Caco-2 (cell line): ENCODE measurements at regions not wholly inside any gene's neighbourhood (a gene's known extent, or its start where the extent isn't known, plus 50 kb on each side); places are given as distances from the start of the nearest gene placed in this dataset.

Source experiments
- BruUV-seq: library from RNA; stranded (reverse); fragments of 400-500 nt; replicated peaks from 2 replicates; lab custom pipeline; 2021; lab: Mats Ljungman, UMichigan
- CTCF ChIA-PET: fragments of 300-600 bp; sonication (Branson Sonifier 250); formaldehyde crosslinking; loops from one replicate; lab custom pipeline; 2022; ENCODE audit warnings: antibody characterized with exemption; lab: Charles Lee
- POLR2A ChIA-PET: fragments of 300-600 bp; sonication (Branson Sonifier 250); formaldehyde crosslinking; loops from one replicate; lab custom pipeline; 2022; ENCODE audit warnings: antibody characterized with exemption; lab: Charles Lee
- DNase-seq, 2 experiments: peaks; one replicate each; pipeline versions ENCODE4 v3.0.0 to v3.0.0-alpha.2; 2020 to 2022
- H3K27me3 ChIP-seq: replicated peaks from 2 replicates; pipeline ENCODE4 v1.6.0; 2011; ENCODE audit warnings: low read length; ENCODE audit not compliant: control insufficient read depth, insufficient read depth
- H3K36me3 ChIP-seq: 2 replicates; pipeline ENCODE4 v1.5.1; 2011; ENCODE audit warnings: low read length; ENCODE audit not compliant: control insufficient read depth, insufficient read depth
- H3K4me1 ChIP-seq: fragments of 250-450 bp; sonication (Bioruptor Pico); 2 replicates; pipeline ENCODE4 v1.5.1; 2020; ENCODE audit warnings: mild to moderate bottlenecking
- H3K4me3 ChIP-seq: 2 replicates; pipeline ENCODE4 v1.5.1; 2011; ENCODE audit warnings: low read depth, mild to moderate bottlenecking, control low read depth, low read length
- H3K9me3 ChIP-seq: fragments of 250-450 bp; sonication (Bioruptor Pico); 2 replicates; pipeline ENCODE4 v1.5.1; 2020; ENCODE audit warnings: mild to moderate bottlenecking, moderate library complexity
- H3K27ac Mint-ChIP-seq: one replicate; pipeline ENCODE4 v1.8.0; 2022; ENCODE audit warnings: mixed read lengths; ENCODE audit not compliant: unreplicated experiment
- H3K27me3 Mint-ChIP-seq: one replicate; pipeline ENCODE4 v1.8.0; 2022; ENCODE audit warnings: mixed read lengths; ENCODE audit not compliant: insufficient read depth, unreplicated experiment
- H3K36me3 Mint-ChIP-seq: one replicate; pipeline ENCODE4 v1.8.0; 2022; ENCODE audit warnings: mild to moderate bottlenecking, mixed read lengths; ENCODE audit not compliant: insufficient read depth, unreplicated experiment
- H3K4me1 Mint-ChIP-seq: one replicate; pipeline ENCODE4 v1.8.0; 2022; ENCODE audit warnings: low read depth, mixed read lengths; ENCODE audit not compliant: unreplicated experiment
- H3K4me3 Mint-ChIP-seq: one replicate; pipeline ENCODE4 v1.8.0; 2022; ENCODE audit warnings: mild to moderate bottlenecking, moderate library complexity, mixed read lengths; ENCODE audit not compliant: unreplicated experiment
- H3K9me3 Mint-ChIP-seq: one replicate; pipeline ENCODE4 v1.8.0; 2022; ENCODE audit warnings: mixed read lengths; ENCODE audit not compliant: unreplicated experiment
- CTCF ChIP-seq, 2 experiments: fragments of 200-600 bp in 1 of 2; IDR thresholded peaks; 1 replicate in 1 of 2; 2 replicates in 1 of 2; pipeline versions ENCODE4 v1.5.1 to v1.8.0; 2011 to 2022; ENCODE audit warnings: antibody characterized with exemption in 1 of 2, control low read depth in 1 of 2, inconsistent platforms in 1 of 2, low read depth in 1 of 2, low read length in 1 of 2, mild to moderate bottlenecking in 1 of 2, moderate library complexity in 1 of 2; ENCODE audit not compliant: insufficient read depth in 1 of 2, severe bottlenecking in 1 of 2, unreplicated experiment in 1 of 2
- intact Hi-C: fragments of 100-400 bp; cut with micrococcal nuclease; formaldehyde crosslinking; loops from one replicate; pipeline ENCODE4 v1.10.0; 2022; ENCODE audit not compliant: unreplicated experiment

DNA sequence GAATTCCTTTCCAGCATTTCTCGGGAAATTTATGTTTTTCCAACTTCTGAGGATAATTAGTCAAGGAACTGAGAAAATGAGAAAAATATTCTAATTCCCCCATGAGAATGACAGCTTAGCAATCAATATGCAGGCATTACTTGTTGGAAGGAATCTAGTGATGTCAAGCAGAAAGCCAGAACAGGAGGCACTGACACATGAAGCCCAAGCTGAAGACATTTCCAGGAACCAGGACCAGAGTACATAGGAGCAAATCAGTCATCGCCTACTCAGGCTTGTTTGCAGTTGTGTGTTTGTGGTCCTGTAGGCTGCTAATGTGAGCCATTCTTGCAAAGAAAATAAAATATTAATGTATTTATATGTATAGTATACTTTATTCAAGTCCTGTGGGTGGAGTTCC, 89.7 kb downstream of the SALL1 start:
- ChIA-PET CTCF (no interaction called here), POLR2A (no interaction called here)
- TF ChIP-seq CTCF (IDR thresholded peaks at IDR 0.05; ENCODE audit: insufficient read depth in 1 of 2, low read depth in 1 of 2, low read length in 1 of 2, severe bottlenecking in 1 of 2, unreplicated experiment in 1 of 2) = no peak
- Mint-ChIP-seq H3K36me3 (no peaks in the 10 kb centered on the region), H3K27me3 (peaks cover 19% of the 10 kb centered on the region), H3K9me3 (no peaks in the 10 kb centered on the region), H3K4me3 (no peak overlapping the region), H3K27ac (no peak overlapping the region), H3K4me1 (peaks cover 4% of the 10 kb centered on the region)
- Histone ChIP-seq H3K36me3 (no peaks in the 10 kb centered on the region), H3K27me3 (no peaks in the 10 kb centered on the region), H3K4me3 (no peak overlapping the region), H3K9me3 (no peaks in the 10 kb centered on the region), H3K4me1 (no peaks in the 10 kb centered on the region; the same call in 1 of the 2 replicates)
- intact Hi-C loops = no loop called here
- no peak for DNase-seq
- BruUV-seq = no TSS peak

- intact Hi-C loops = no loop called here
- no peaks in the 10 kb centered on the region for H3K36me3 ChIP-seq
- no peak overlapping the region for H3K27ac Mint-ChIP-seq
- no peak overlapping the region for H3K4me3 ChIP-seq
- no peaks in the 10 kb centered on the region for H3K27me3 ChIP-seq
- no peaks in the 10 kb centered on the region for H3K36me3 Mint-ChIP-seq
- H3K4me1 Mint-ChIP-seq = peaks cover 4% of the 10 kb centered on the region
- H3K4me1 ChIP-seq = no peaks in the 10 kb centered on the region; the same call in 1 of the 2 replicates
- H3K4me3 Mint-ChIP-seq = no peak overlapping the region
- no TSS peak for BruUV-seq
- H3K9me3 Mint-ChIP-seq = no peaks in the 10 kb centered on the region
- no peaks in the 10 kb centered on the region for H3K9me3 ChIP-seq
- ChIA-PET CTCF (no interaction called here), POLR2A (no interaction called here)
- H3K27me3 Mint-ChIP-seq = peaks cover 24% of the 10 kb centered on the region
- DNase-seq = no peak
- no peak for TF ChIP-seq CTCF (IDR thresholded peaks at IDR 0.05; ENCODE audit: insufficient read depth in 1 of 2, low read depth in 1 of 2, low read length in 1 of 2, severe bottlenecking in 1 of 2, unreplicated experiment in 1 of 2)
Measured at GRCh38 chr16:51057969-51058337, 93.1 kb downstream of the SALL1 start.

- Mint-ChIP-seq H3K27ac (no peak overlapping the region), H3K4me3 (no peak overlapping the region), H3K9me3 (no peaks in the 10 kb centered on the region), H3K36me3 (no peaks in the 10 kb centered on the region), H3K4me1 (peaks cover 4% of the 10 kb centered on the region), H3K27me3 (peaks cover 24% of the 10 kb centered on the region)
- ChIA-PET POLR2A (no interaction called here), CTCF (no interaction called here)
- DNase-seq = no peak
- Histone ChIP-seq H3K36me3 (no peaks in the 10 kb centered on the region), H3K4me1 (no peaks in the 10 kb centered on the region; the same call in 1 of the 2 replicates), H3K27me3 (no peaks in the 10 kb centered on the region), H3K4me3 (no peak overlapping the region), H3K9me3 (no peaks in the 10 kb centered on the region)
- no peak for TF ChIP-seq CTCF (IDR thresholded peaks at IDR 0.05; ENCODE audit: insufficient read depth in 1 of 2, low read depth in 1 of 2, low read length in 1 of 2, severe bottlenecking in 1 of 2, unreplicated experiment in 1 of 2)
- no TSS peak for BruUV-seq
- intact Hi-C loops = no loop called here
Measured at GRCh38 chr16:51057102-51057793, 93.8 kb downstream of the SALL1 start.
